GM18909 (cell line): ENCODE measurements at regions not wholly inside any gene's neighbourhood (a gene's known extent, or its start where the extent isn't known, plus 50 kb on each side); places are given as distances from the start of the nearest gene placed in this dataset.

Experiments used
- ATAC-seq: cut with Tn5 transposase; IDR thresholded peaks from one replicate; pipeline ENCODE4 v1.9.1; 2021; ENCODE audit warnings: mild to moderate bottlenecking; ENCODE audit not compliant: unreplicated experiment, poor library complexity

DNA sequence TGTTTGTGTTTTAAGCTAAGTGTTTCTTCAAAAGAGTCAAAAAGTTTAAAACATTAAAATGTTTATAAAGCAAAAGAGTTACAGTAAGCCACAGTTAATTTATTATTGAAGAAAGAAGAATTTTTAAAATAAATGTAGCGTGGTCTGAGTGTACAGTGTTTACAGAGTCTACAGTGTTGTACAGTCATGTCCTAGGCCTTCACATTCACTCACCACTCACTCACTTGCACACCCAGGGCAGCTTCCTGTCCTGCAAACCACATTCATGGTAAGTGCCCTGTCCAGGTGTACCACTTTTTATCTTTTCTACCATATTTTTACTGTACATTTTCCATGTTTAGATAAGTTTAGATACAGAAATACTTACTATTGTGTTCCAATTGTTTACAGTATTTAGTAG, 239.7 kb upstream of the AGA start:
- no peak for ATAC-seq

DNA sequence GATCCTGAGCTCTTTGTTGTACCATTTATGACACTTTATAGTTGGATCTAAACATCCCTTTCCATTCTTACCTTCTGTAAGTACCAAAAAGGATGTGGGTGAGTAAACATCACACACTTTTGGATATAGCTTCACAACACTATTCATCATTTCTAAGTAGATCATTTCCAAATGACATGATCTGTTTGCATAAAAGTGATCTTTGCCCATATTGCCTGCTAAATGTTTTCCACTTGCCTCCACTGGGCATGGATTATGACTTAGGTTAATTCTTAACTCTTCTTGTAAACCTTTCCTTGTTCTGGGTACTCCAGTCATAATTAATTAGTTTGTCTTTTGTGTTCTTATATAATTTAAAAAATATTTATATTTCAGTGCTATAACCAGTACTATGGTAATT, 244.9 kb upstream of the AGA start:
- no peak for ATAC-seq

DNA sequence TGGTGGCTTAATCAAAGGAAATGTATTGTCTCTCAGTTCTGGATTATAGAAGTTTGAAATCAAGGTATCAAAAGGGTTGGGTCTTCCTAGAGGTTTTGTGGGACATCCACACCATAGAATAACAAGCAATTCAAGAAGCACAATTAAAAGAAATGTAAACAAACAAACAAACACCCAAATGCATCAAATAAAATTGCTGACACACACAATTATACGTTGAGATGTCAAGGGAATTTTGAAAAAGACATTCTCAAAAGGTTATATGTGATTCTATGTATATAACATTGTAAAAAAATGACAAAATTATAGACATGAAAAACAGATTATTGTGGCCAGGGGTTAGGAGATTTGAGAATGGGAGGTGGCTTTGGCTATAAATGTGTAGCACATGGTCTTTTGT, 250.7 kb upstream of the AGA start:
- no peak for ATAC-seq

- ATAC-seq, result no peak
Measured at GRCh38 chr4:177696438-177696966, 254.3 kb upstream of the AGA start.

DNA sequence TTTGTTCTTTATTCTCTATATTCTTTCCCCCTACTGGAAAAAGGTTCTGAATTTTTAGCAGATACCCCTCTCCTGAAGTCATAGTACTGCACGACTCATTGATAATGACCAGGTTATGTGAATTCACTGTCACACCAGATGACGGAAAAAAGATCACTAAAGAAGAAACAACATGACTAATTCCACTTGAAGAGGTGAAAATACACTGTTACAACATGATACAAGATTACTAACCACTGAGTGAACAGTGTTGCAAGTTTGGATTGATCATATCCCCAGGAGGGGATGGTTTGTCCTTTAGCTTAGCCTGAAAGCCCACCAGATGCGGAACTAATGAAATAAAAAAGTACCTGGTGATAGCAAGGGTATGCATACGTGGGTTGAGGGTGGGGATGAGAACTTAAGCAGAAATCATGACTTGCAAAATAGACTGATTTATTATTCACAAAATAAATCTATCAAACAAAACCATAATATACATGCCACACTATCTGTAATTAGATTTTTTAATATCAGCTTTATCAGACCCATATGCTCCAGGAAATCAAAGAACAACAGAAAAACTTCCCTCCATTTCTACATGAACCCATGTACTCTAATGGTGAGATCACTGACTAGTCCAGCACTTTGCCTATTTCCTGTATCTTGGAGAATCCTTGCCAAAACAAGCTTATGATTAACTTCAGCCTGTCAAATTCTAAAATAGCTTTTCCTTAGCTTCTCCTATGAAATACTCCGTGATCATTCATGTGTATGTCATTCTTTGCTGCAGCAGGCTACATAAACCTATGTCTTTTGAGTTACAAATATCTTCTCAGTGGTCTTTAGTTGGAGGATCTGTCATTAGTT, 257.4 kb upstream of the AGA start:
- no peak for ATAC-seq

DNA sequence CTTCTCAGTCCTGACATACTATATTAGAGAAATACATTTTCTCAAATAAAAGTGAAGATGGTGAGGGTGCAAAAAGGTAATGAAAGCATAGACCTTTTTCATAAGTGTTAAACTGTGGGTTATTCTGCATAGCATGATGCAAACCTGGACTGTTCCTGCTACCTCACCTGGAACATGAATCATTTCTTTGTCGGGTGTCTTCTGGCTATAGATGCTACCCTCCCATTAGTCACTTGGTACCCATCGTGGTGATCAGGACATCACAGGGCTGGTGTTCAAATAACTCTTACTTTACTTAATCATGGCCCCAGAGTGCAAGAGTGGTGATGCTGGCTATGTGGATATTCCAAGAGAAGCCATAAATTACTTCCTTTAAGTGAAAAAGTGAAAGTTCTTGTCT, 264.7 kb upstream of the AGA start:
- ATAC-seq, result no peak

DNA sequence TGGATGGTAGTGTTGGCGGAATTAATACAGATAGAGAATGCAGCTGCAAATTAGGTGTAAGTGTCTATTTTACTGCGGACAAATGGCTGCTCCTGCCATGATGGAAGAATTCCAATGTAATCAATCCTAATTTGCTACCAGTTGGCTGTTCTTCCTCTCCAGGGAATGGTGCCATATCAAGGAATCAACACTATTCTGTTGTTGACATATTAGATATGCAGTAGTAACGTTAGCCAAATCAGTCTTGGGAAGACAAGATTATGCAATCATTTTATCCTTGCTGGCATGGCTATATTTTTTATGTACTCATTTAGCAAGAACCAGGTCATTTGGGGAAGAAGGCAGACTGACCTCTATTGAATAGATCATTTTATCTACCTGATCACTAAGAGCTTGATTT, 271.2 kb upstream of the AGA start:
- no peak for ATAC-seq

DNA sequence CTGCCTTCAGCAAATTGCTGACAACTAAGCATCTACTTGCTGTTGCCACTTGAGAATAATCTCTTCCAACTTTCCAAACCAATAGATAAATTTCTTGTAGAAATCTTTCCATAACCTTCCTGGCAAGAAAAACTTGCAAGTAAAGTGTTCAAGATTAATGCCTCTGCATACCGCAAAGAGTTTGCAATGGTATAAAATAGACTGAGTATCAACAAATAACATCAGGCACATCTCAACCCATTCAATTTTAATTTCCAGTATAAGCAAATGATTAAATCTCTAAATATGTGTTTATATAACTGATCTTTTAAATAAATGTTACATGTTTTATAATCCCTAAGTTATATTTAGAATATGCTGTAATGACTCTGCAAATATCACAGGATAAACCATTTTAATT, 275.2 kb upstream of the AGA start:
- ATAC-seq, result no peak

DNA sequence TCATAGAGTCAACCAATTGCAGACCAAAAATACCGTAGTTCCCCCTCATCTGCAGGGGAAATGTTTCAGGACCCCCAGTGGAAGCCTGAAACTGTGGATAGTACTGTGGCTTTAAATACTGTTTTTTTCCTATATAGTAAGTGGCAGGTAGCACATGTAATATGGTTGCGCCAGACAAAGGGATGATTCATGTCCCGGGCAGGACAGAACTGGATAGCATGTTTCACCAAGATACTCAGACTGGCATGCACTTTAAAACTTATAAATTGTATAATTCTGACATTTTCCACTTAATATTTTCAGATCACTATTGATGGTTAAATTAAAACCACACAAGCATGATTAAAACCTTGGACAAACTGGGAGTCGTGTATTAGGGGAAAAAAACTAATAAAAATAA, 276.3 kb upstream of the AGA start:
- ATAC-seq, result no peak

- ATAC-seq, result no peak
Measured at GRCh38 chr4:177726111-177726510, 283.9 kb upstream of the AGA start.

- ATAC-seq, result no peak
Measured at GRCh38 chr4:177728361-177729152, 286.3 kb upstream of the AGA start.

DNA sequence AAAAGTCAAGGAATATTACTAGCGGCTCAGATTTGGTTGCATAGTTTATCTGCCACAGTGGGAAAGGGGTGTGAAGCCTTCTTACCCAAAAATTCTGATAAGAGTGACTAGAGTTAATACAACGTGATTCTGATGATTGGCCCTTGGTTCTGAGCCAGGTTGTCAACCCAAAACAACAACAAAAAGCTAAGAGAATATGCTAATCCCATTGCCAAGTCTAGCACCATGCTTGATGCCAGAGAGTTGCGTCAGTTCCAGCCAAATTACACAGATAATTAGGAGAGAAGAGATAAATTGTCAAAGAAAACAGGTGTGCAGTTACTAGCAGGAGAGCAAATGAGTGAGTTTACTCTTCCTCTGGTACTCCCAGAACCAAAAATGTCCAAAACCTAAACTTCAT, 287.4 kb upstream of the AGA start:
- no peak for ATAC-seq

DNA sequence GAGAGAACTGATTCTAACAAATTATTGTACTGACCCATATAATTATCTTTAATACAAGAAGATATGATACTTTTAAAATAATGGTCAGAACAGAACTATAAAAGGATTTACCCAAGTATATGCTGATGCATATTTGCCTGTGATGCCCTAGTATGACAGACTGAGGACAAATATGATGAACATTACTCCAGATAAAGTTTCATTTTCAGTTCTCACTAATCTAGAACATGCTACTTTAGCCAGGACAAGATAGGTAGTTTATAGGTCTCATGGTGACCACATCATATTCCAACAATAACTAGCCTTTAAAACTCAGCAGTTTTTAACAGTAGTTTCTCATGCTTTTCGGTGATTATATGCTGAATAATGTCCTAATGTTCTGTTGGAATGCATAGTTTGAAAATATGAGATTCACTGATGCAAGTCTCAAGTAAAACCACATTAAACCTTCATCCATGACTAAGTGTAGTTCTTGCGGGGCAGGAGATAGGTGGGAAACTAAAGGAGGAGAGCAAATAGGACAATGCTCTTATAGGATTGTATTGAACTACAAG, 295.2 kb upstream of the AGA start:
- no peak for ATAC-seq

GRCh38 chr4:177740563-177740962, 298.3 kb upstream of the AGA start:
- no peak for ATAC-seq

GRCh38 chr4:177759729-177760128, 317.5 kb upstream of the AGA start:
- no peak for ATAC-seq

DNA sequence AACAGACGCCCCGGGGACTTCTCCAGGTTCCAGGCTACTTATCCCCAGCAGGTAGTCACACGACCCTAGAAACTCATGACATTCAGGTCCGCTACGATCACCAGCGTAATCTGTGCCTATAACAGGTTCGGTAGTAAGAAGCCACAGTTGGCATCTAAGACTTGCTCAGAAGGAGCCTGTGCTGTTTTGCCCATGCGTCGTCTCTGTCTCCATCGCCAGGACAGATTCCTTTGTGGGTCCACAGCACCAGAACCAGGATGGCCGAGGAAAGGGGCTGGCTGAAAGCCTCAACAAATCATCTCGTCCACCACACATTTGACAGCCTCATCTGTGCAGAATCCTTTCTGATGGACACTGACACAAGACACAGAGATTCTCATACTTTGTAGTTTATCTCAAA, 319.5 kb upstream of the AGA start:
- no peak for ATAC-seq

GRCh38 chr4:177769155-177769554, 326.9 kb upstream of the AGA start:
- ATAC-seq, result no peak

DNA sequence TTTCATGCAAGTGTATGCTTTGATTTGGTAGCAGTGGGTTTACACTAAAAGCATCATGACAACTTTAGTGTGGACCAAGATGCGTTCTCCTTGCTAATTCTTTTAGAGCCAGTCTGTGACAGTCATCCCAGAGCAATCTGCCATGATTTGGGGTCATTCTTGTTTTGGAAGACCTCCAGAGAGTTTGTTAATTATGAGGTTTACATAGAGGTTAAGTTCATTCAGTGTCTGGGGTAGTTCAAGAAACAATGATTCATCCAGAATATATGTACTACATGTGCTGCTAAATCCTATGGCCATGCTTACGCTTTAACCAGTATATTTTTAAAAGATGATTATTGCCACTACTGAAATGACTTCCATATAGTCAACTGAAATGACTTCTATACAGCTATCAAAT, 328.5 kb upstream of the AGA start:
- no peak for ATAC-seq

DNA sequence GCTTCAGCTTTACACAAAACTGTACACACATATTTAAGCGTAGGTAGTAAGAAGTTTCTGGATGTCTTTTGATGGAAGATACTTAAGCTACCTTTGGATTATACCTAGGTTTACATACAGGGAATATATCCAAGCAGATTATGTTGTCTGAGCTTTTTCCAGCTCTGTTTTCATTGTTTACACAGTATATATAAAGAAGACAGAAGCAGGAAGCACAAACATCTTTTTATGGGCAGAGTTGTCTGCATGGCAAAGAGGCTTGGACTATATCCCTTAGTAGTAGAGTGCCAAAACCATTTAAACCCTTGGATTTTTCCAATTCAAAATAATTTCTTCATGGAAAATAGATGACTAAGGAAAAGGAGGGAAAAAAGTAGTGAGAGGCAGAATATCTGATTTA, 329.4 kb upstream of the AGA start:
- no peak for ATAC-seq

DNA sequence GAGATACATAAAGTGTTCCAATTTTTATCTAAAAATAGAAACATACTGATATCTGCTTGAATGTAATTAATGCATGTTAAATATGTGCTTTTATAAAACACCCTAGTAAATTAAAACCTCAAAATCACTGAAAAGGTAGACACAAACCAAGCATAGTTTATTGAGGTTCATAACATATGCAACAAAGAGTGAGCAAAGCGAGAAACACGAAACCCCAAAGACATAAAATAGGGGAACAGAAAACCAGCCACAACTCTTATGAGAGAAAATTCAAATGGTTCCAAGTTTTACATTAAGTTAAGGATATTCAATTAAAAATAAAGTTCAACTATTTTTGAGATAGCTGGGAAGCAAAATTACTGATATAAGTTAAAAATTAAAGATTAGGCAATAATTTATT, 336.4 kb upstream of the AGA start:
- no peak for ATAC-seq

- ATAC-seq, result no peak
Measured at GRCh38 chr4:177785000-177785399, 342.8 kb upstream of the AGA start.
